CD14-positive monocyte (primary cell): ENCODE measurements at regions not wholly inside any gene's neighbourhood (a gene's known extent, or its start where the extent isn't known, plus 50 kb on each side); places are given as distances from the start of the nearest gene placed in this dataset.

ENCODE experiments used
- DNase-seq, 3 donors: peaks; one replicate each; pipeline ENCODE4 v3.0.0-alpha.2; 2011 to 2022
- H2AFZ ChIP-seq: 2 replicates; pipeline ENCODE4 v1.6.0; 2012; ENCODE audit warnings: mild to moderate bottlenecking, low read depth, low read length, inconsistent platforms; ENCODE audit not compliant: insufficient read depth, poor library complexity, severe bottlenecking
- H3K27ac ChIP-seq, 2 donors: 1 replicate in 1 of 2; 2 replicates in 1 of 2; pipeline ENCODE4 v1.5.1; 2012 to 2013; ENCODE audit warnings: low read length in 2 of 2, control low read depth in 1 of 2, inconsistent platforms in 1 of 2, low read depth in 1 of 2, mild to moderate bottlenecking in 1 of 2
- H3K27me3 ChIP-seq, 2 donors: one replicate each; pipeline versions ENCODE4 v1.6.0 to v1.6.1; 2011 to 2013; ENCODE audit warnings: low read length in 2 of 2; ENCODE audit not compliant: control insufficient read depth in 2 of 2, insufficient read depth in 2 of 2
- H3K36me3 ChIP-seq, 2 donors: replicated peaks in 1 of 2; 1 replicate in 1 of 2; 2 replicates in 1 of 2; pipeline versions ENCODE4 v1.5.1 to v1.6.1; 2012 to 2013; ENCODE audit warnings: low read length in 2 of 2, control low read depth in 1 of 2, inconsistent platforms in 1 of 2, mild to moderate bottlenecking in 1 of 2; ENCODE audit not compliant: insufficient read depth in 2 of 2, control insufficient read depth in 1 of 2
- H3K4me1 ChIP-seq, 2 donors: 1 replicate in 1 of 2; 2 replicates in 1 of 2; pipeline versions ENCODE4 v1.5.1 to v1.6.1; 2012 to 2013; ENCODE audit warnings: low read length in 2 of 2, control low read depth in 1 of 2, inconsistent platforms in 1 of 2, mild to moderate bottlenecking in 1 of 2, moderate library complexity in 1 of 2; ENCODE audit not compliant: insufficient read depth in 2 of 2, control insufficient read depth in 1 of 2
- H3K4me2 ChIP-seq: replicated peaks from 2 replicates; pipeline ENCODE3; 2012; ENCODE audit warnings: low read length, moderate library complexity, mild to moderate bottlenecking; ENCODE audit not compliant: poor library complexity, severe bottlenecking; ENCODE audit errors: extremely low read depth
- H3K4me3 ChIP-seq, 3 experiments: fragments of 200-600 bp in 1 of 3; sonication (generic) in 1 of 3; replicated peaks in 1 of 3; 1 replicate in 2 of 3; 2 replicates in 1 of 3; pipeline ENCODE4 v1.5.1; 2011 to 2013; ENCODE audit warnings: low read length in 3 of 3, mild to moderate bottlenecking in 3 of 3, control low read depth in 2 of 3, low read depth in 2 of 3, inconsistent platforms in 1 of 3, moderate library complexity in 1 of 3
- H3K79me2 ChIP-seq: 2 replicates; pipeline ENCODE4 v1.6.0; 2012; ENCODE audit warnings: mild to moderate bottlenecking, control low read depth, inconsistent platforms, low read length, moderate library complexity; ENCODE audit not compliant: insufficient read depth
- H3K9ac ChIP-seq: 2 replicates; pipeline ENCODE4 v1.6.0; 2017; ENCODE audit warnings: low read length, mild to moderate bottlenecking; ENCODE audit not compliant: insufficient read depth, poor library complexity, severe bottlenecking
- H3K9me3 ChIP-seq, 2 donors: replicated peaks in 1 of 2; 1 replicate in 1 of 2; 2 replicates in 1 of 2; pipeline versions ENCODE4 v1.5.1 to v1.6.1; 2012 to 2013; ENCODE audit warnings: low read length in 2 of 2, control low read depth in 1 of 2; ENCODE audit not compliant: control insufficient read depth in 1 of 2, insufficient read depth in 1 of 2
- H4K20me1 ChIP-seq: 2 replicates; pipeline ENCODE4 v1.6.0; 2012; ENCODE audit warnings: mild to moderate bottlenecking, low read length, control low read depth, moderate library complexity; ENCODE audit not compliant: insufficient read depth
- H3K27ac Mint-ChIP-seq, 7 donors: one replicate each; pipeline ENCODE4 v1.8.0; 2020; ENCODE audit warnings: mild to moderate bottlenecking in 7 of 7, mixed read lengths in 7 of 7, moderate library complexity in 6 of 7, inconsistent platforms in 2 of 7
- H3K27me3 Mint-ChIP-seq, 3 donors: one replicate each; pipeline ENCODE4 v1.8.0; 2021 to 2022; ENCODE audit warnings: low read depth in 3 of 3, mild to moderate bottlenecking in 3 of 3, mixed read lengths in 3 of 3, moderate library complexity in 3 of 3, inconsistent platforms in 1 of 3
- H3K36me3 Mint-ChIP-seq, 2 donors: one replicate each; pipeline ENCODE4 v1.8.0; 2020; ENCODE audit warnings: mixed read lengths in 2 of 2, inconsistent platforms in 1 of 2, mild to moderate bottlenecking in 1 of 2
- H3K4me1 Mint-ChIP-seq: one replicate; pipeline ENCODE4 v1.8.0; 2020; ENCODE audit warnings: mild to moderate bottlenecking, mixed read lengths
- H3K4me3 Mint-ChIP-seq, 2 donors: one replicate each; pipeline ENCODE4 v1.8.0; 2020; ENCODE audit warnings: mild to moderate bottlenecking in 2 of 2, mixed read lengths in 2 of 2, moderate library complexity in 1 of 2
- H3K9me3 Mint-ChIP-seq, 7 donors: one replicate each; pipeline ENCODE4 v1.8.0; 2020 to 2022; ENCODE audit warnings: mixed read lengths in 7 of 7, mild to moderate bottlenecking in 6 of 7, moderate library complexity in 6 of 7, inconsistent platforms in 2 of 7
- CTCF ChIP-seq: fragments of 200-600 bp; IDR thresholded peaks from one replicate; pipeline ENCODE4 v1.8.0; 2022; ENCODE audit warnings: antibody characterized with exemption, mild to moderate bottlenecking
- WGBS: methylation state at CpG from one replicate; pipeline ENCODE4 v1.1.5; 2013; ENCODE audit warnings: missing lambda C conversion rate; ENCODE audit not compliant: insufficient coverage; 5-methylcytosine and 5-hydroxymethylcytosine counted together
- intact Hi-C, 2 donors: fragments of 100-400 bp; cut with micrococcal nuclease; formaldehyde crosslinking; loops; one replicate each; pipeline versions ENCODE4 v1.15.0 to v1.15.1; 2023

- Mint-ChIP-seq H3K4me3 (no peak overlapping the region), H3K27me3 (peaks cover 3 to 10% (median 6%) of the 10 kb centered on the region in 3 donors), H3K4me1 (peaks cover 13% of the 10 kb centered on the region), H3K9me3 (peaks cover 7 to 16% (median 9%) of the 10 kb centered on the region in 7 donors), H3K27ac (no peak overlapping the region), H3K36me3 (no peaks in the 10 kb centered on the region)
- Histone ChIP-seq H3K27ac (no peak overlapping the region), H2AFZ (no peak overlapping the region), H3K27me3 (peaks cover 0 to 4% of the 10 kb centered on the region in 2 donors), H3K4me3 (no peak overlapping the region), H3K4me2 (no peak overlapping the region), H4K20me1 (no peaks in the 10 kb centered on the region), H3K79me2 (no peaks in the 10 kb centered on the region), H3K4me1 (peaks cover 9 to 15% of the 10 kb centered on the region in 2 donors), H3K9ac (no peak overlapping the region), H3K9me3 (peaks cover 4 to 9% of the 10 kb centered on the region in 2 donors), H3K36me3 (no peaks in the 10 kb centered on the region)
- intact Hi-C loops, result no loop called here
- WGBS, result 93% methylated on average over 26 of the region's 28 CpGs
- no peak for DNase-seq
- TF ChIP-seq CTCF, result no peak
These were observed 64.7 kb upstream of the LARP1 start for GRCh38 chr5:154690488-154690887.

GRCh38 chr5:154686490-154686889, 68.7 kb upstream of the LARP1 start:
- no peak for DNase-seq
- H3K4me3 ChIP-seq, result no peak overlapping the region
- no peak for TF ChIP-seq CTCF
- H3K79me2 ChIP-seq, result no peaks in the 10 kb centered on the region
- Mint-ChIP-seq H3K9me3 (peaks cover 6 to 12% (median 9%) of the 10 kb centered on the region in 7 donors), H3K27ac (no peak overlapping the region), H3K4me1 (peaks cover 18% of the 10 kb centered on the region), H3K27me3 (peaks cover 3 to 9% (median 8%) of the 10 kb centered on the region in 3 donors), H3K4me3 (no peak overlapping the region), H3K36me3 (peaks cover 2 to 3% of the 10 kb centered on the region in 2 donors)
- H3K4me2 ChIP-seq, result no peak overlapping the region
- no peak overlapping the region for H3K27ac ChIP-seq
- peaks cover 0 to 2% of the 10 kb centered on the region in 2 donors for H3K27me3 ChIP-seq
- no peaks in the 10 kb centered on the region for H3K36me3 ChIP-seq
- 100% methylated on average over 2 of the region's 4 CpGs for WGBS
- peaks cover 4 to 9% of the 10 kb centered on the region in 2 donors for H3K9me3 ChIP-seq
- H3K4me1 ChIP-seq, result peaks cover 15 to 29% of the 10 kb centered on the region in 2 donors
- H2AFZ ChIP-seq, result no peak overlapping the region
- no peak overlapping the region for H3K9ac ChIP-seq
- H4K20me1 ChIP-seq, result no peaks in the 10 kb centered on the region
- intact Hi-C loops, result loop anchor here in 1 of 2 donors (10.0 kb wide), 1 partner anchor 168 kb away; the partner anchor contains the start of genes CNOT8 and FAXDC2
